NCI-H1417 (cell line): ENCODE measurements at regions not wholly inside any gene's neighbourhood (a gene's known extent, or its start where the extent isn't known, plus 50 kb on each side); places are given as distances from the start of the nearest gene placed in this dataset.
"Not testable (repeated sequence)": the region's sequence is repeated elsewhere in the genome, so short reads cannot be mapped to it uniquely, and the experiment has no call there.

ENCODE experiments used
- DNase-seq, 3 experiments: peaks; one replicate each; lab custom pipeline; 2025; lab: John Stamatoyannopoulos, UW

DNA sequence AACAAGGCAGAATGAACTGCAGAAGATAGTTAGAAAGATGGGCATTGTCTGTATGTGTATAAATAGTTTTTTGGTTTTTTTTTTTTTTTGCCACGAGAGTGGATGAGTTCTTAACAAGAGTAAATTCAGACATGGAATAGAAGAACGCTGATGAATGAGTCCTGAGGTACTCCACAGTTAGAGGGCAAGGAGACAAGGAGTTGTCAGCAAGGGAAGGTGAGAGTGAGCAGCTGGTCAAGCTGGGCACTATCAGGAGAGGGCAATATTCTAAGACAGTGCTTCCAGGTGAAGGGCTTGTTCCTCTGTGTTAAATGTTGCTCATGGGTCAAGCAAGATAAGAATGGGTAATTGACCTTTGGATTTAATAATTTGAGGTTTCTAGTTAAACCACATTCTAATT lies 138.6 kb upstream of the FAM78B start:
- no peak for DNase-seq

DNA sequence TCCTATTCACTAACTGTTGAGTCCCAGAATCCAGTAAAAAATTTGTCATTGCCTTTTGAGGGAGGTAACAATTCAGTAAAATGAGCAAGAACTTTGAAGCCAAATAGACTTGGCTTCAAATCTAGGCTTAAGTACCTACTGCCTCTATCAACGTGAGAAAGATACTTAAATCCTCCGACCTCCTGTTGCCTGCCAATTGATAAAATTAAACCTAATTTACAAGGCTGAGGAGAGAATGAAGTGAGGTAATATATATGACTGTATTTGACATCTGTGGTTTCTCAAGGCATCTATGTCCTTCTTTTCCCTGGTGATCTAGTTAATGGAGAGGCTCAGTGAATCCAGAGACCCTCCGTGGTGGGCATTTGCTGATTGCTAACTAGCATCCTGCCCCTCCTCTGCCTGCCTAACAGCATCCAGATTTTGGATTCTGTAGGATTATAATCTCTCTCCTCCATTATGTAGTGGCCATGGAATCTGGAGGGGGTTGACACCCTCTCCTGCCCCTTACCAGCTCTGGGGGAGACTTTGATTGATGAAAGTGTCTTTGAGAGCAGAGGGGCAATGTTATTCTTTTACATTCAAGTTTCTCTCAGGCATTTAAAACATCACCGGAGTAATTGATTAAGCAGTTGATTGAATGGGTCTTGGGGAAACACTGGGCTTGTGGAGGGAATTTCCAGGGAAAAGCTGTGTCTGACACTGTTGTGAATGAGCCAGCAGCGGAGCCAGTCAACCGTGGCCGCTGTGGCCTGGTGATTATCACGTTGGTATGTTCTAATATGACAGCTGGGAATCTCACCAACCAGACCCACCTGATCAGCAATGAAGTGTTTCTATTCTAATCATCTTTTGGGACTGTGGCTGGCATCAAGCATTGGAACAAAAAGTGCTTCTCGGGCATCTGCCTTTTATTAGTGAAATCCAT lies 140.7 kb upstream of the FAM78B start:
- DNase-seq: no peak

- not testable (repeated sequence) for DNase-seq
Measured at GRCh38 chr1:166316306-166316705, 149.5 kb upstream of the FAM78B start.

- DNase-seq: no peak
Measured at GRCh38 chr1:166322470-166322869, 155.7 kb upstream of the FAM78B start.

- DNase-seq: no peak
Measured at GRCh38 chr1:166327886-166328285, 161.1 kb upstream of the FAM78B start.

DNA sequence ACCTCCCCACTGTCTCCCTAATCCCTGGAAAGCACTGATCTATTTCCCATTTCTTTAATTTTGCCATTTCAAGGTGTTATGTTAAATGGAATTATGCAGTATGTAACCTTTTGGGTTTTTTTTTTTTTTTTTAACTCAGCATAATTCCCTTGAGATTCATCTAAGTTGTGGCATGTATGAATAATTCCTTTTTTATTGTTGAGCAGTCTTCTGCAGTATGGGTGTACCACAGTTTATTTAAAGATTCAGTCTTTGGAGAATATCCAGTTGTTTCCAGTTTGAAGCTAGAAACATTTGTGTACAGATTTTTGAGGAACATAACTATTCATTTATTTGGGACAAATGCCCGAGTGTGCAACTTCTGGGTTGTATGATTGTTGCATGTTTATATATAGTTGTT lies 162.2 kb upstream of the FAM78B start:
- no peak for DNase-seq

- no peak for DNase-seq
Measured at GRCh38 chr1:166330096-166330495, 163.3 kb upstream of the FAM78B start.

GRCh38 chr1:166338105-166338504 lies 171.3 kb upstream of the FAM78B start:
- no peak for DNase-seq

DNA sequence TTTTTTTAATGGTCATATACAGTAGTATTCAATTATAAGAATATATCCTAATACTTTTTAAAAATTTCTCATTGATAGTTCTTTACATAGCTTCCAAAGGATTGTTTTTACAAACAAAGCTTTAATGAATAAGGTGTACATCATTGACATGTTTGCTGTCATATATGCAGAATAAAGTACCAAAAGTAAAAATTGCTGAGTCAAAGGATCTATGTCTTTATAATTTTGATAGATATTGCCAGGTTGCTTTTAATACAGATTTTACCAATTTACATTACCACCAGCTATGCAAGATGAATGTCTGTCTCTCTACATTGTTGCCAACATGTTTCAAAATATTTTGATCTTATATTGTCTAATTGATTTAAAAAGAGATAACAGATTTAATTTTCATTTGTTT lies 173.9 kb upstream of the FAM78B start:
- DNase-seq: no peak

GRCh38 chr1:166343276-166343675 lies 176.5 kb upstream of the FAM78B start:
- DNase-seq: no peak

GRCh38 chr1:166350490-166350889 lies 183.7 kb upstream of the FAM78B start:
- DNase-seq: peak in 1 of 3 experiments; percentile 24

DNA sequence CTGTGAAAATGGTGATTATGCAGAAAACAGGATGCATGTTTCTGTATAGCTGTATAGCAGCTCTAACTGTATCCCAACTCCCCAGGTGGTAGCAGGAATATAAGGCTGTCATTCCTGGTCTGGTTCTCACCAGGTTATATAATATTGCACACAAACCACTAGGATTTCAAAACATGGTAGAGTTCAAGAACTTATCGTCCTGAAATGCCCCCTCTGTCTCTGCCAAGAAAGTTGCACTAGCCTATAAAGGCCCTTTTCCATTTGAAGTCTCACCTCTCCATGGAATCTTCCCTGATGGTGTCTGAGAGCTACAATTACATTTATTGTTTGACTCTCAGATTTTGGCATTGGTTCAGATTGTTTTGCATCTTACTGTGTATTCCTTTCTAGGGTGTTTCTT lies 184.9 kb upstream of the FAM78B start:
- no peak for DNase-seq

DNA sequence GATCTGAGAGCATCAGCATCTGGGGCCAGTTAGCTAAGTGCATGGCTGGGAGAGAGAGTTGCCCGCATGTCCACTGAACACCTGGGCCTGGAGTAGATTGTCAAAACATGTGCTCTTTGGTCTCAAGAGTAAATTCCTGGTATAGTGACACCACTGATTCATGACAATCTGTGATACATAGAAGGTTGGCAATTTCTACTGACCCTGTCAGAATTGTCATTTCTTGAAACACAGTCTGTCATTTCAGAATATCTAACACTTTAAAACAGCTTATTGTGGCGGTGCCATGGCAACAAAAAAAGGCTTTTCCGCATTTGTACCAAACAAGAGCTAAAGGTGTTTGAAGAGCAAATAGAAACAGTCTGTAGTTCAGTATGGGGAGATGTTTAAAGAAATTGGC lies 186.4 kb upstream of the FAM78B start:
- DNase-seq: no peak

- DNase-seq: peak in 1 of 3 experiments; percentile 29
Measured at GRCh38 chr1:166354406-166354805, 187.6 kb upstream of the FAM78B start.

DNA sequence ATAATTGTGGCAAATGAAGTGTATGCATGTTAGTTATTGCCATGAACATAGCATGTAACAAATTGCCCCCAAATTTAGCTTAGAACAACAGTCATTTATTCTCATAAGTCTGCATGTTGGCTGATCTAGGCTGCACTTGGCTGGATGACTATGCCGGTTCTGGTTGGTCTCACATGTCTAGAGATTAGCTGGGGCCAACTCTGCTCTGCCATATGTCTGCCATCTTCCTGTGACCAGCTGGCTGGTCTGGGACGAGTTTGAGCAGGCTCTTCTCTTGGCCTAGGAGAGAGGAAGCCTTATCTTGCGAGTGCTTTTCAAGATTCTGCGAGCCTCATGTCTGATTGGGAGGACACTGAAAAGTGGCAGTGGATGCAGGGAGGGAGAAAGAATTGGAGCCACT lies 198.3 kb upstream of the FAM78B start:
- DNase-seq: no peak

DNA sequence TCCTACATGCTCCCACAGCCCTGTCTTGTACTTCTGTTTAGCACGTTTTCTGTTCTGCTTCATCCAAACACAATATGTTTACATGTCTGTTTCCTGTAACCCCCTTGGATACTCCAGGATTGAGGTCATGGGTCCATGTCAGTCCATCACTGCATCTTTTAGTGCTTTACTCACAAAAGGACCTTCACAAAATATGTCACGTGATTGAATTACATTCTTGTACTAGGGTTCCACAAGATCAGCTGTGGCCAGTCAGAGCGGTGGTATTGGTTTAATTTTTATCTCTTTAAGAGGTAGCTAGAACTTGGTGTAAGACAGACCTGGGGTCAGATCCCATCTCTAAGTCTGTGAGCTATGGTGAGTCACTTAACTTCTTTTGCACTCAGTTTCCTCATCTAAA lies 201.2 kb upstream of the FAM78B start:
- no peak for DNase-seq

- DNase-seq: no peak
Measured at GRCh38 chr1:166377896-166378295, 211.1 kb upstream of the FAM78B start.

GRCh38 chr1:166378805-166379204 lies 212.0 kb upstream of the FAM78B start:
- DNase-seq: no peak

DNA sequence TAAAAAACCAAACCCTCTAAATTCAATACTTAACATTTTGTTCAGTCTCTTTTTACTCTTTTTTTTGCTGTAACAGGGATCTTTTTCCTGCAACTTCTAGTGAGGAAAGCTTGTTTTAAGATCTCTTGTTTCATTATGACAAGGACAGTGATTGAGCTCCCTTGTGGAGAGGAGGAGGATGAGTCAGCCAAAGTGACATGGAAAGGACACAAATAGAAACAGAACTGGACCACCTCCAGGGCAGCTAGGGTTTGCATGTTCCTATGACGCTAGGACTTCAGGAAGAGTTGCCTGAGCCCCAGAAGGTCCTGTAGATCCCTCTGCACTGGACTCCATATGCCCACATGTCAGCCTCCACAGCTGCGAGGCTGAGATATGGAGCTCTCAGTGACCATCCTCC lies 212.6 kb upstream of the FAM78B start:
- no peak for DNase-seq

DNA sequence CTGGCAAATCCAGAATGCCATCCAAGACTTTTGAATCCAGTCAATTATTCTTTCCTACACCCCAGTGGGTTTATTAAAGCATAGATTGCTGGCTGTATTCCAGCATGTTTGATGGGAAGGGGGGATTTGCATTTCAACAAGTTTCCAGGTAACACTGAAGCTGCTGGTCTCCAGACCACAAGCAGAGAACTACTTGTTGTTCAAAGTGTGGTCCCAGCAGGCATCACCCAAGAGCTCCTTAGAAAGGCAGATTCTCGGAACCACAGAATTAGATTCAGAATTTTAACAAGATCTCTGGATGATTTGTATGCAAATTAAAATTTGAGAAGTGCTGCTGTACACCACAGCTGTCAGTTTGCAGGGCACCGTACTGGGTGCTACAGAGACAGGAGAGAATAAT lies 216.3 kb upstream of the FAM78B start:
- peak in 1 of 3 experiments; percentile 26 for DNase-seq

- DNase-seq: no peak
Measured at GRCh38 chr1:166383635-166384346, 217.0 kb upstream of the FAM78B start.

GRCh38 chr1:166384948-166385347 lies 218.1 kb upstream of the FAM78B start:
- no peak for DNase-seq

DNA sequence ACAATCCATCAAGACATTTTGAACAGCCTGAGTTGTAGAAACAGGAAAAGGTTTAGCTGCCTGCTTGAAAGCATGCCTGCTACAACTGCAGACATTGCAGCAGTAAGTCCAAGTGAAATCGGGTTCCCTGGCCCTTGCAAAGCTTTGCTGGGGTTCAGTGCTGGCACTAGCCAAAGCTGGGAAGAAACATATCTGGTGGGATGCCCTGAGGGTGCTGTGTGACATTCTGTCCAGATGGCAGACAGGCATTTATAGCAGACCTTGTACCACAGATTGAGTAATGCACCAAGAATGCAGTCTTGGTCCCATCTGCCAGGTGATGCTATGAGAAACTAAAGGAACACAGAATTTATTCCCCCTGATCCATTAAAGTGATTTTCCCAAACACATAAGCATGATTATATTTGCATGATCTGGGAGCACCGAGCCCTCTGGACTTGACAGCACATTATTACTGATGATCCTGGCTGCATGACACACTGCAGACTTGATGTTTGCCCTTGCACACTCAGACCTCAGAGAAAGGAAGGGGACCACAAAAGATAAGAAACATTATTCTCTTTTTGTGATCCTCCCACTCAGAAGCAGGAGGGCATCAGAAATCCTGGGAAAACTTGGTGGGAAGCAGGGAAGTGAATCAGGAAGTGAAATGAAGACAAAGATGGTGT lies 223.7 kb upstream of the FAM78B start:
- DNase-seq: no peak
